ENCODE measurements at regions not wholly inside any gene's neighbourhood (a gene's known extent, or its start where the extent isn't known, plus 50 kb on each side); places are given as distances from the start of the nearest gene placed in this dataset.

- no peaks in the 10 kb centered on the region for H3K79me2 ChIP-seq (ENCODE audit: insufficient read depth, low read length)
- no peak overlapping the region for H3K27ac ChIP-seq (ENCODE audit: low read depth, low read length)
- TF ChIP-seq CTCF (IDR thresholded peaks at IDR 0.05; ENCODE audit: extremely low read depth, low read depth, low read length) = no peak
- no peaks in the 10 kb centered on the region for H3K9me3 ChIP-seq (ENCODE audit: low read depth, low read length)
- H3K4me1 ChIP-seq (ENCODE audit: insufficient read depth, low read length) = no peaks in the 10 kb centered on the region
- no peak overlapping the region for H2AFZ ChIP-seq (ENCODE audit: low read length)
- no peak overlapping the region for H3K4me2 ChIP-seq (ENCODE audit: insufficient read depth, low read length)
- no peak for DNase-seq (ENCODE audit: insufficient read length, low spot score, missing footprints)
- H3K27me3 ChIP-seq (ENCODE audit: insufficient read depth, low read length) = no peaks in the 10 kb centered on the region
- no peaks in the 10 kb centered on the region for H4K20me1 ChIP-seq (ENCODE audit: insufficient read depth, low read length)
- H3K4me3 ChIP-seq (ENCODE audit: insufficient read depth, low read length) = no peak overlapping the region
- no peaks in the 10 kb centered on the region for H3K36me3 ChIP-seq (ENCODE audit: insufficient read depth, low read length)
Observed at GRCh38 chr9:13493697-13494096, 214.2 kb upstream of the MPDZ start.

GRCh38 chr9:13491493-13492424, 212.3 kb upstream of the MPDZ start:
- Histone ChIP-seq H4K20me1 (ENCODE audit: insufficient read depth, low read length) (no peaks in the 10 kb centered on the region), H3K9me3 (ENCODE audit: low read depth, low read length) (no peaks in the 10 kb centered on the region), H2AFZ (ENCODE audit: low read length) (no peak overlapping the region), H3K36me3 (ENCODE audit: insufficient read depth, low read length) (no peaks in the 10 kb centered on the region), H3K4me1 (ENCODE audit: insufficient read depth, low read length) (no peaks in the 10 kb centered on the region), H3K27me3 (ENCODE audit: insufficient read depth, low read length) (no peaks in the 10 kb centered on the region), H3K4me2 (ENCODE audit: insufficient read depth, low read length) (no peak overlapping the region), H3K4me3 (ENCODE audit: insufficient read depth, low read length) (no peak overlapping the region), H3K79me2 (ENCODE audit: insufficient read depth, low read length) (no peaks in the 10 kb centered on the region), H3K27ac (ENCODE audit: low read depth, low read length) (no peak overlapping the region)
- no peak for DNase-seq (ENCODE audit: insufficient read length, low spot score, missing footprints)
- no peak for TF ChIP-seq CTCF (IDR thresholded peaks at IDR 0.05; ENCODE audit: extremely low read depth, low read depth, low read length)

DNA sequence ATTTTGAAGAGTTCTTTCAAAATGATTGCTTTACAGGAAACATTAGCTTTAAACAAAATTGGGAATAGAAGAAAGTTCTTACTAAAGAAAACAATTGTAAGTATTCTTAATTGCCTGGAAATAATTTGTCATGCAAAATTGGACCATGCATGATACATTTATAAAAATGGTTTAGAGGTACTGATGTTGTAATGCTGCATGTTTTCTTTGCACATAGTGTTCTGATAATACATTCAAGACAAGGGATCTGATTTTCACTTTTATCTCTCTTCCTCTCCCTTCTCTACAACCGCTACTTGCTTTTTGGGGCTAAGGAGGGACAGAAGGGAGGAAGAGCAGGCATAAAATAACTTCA, 211.6 kb upstream of the MPDZ start:
- Histone ChIP-seq H3K27ac (ENCODE audit: low read depth, low read length) (no peak overlapping the region), H3K27me3 (ENCODE audit: insufficient read depth, low read length) (no peaks in the 10 kb centered on the region), H3K4me3 (ENCODE audit: insufficient read depth, low read length) (no peak overlapping the region), H3K9me3 (ENCODE audit: low read depth, low read length) (no peaks in the 10 kb centered on the region), H4K20me1 (ENCODE audit: insufficient read depth, low read length) (no peaks in the 10 kb centered on the region), H3K4me1 (ENCODE audit: insufficient read depth, low read length) (no peaks in the 10 kb centered on the region), H3K4me2 (ENCODE audit: insufficient read depth, low read length) (no peak overlapping the region), H3K36me3 (ENCODE audit: insufficient read depth, low read length) (no peaks in the 10 kb centered on the region), H2AFZ (ENCODE audit: low read length) (no peak overlapping the region), H3K79me2 (ENCODE audit: insufficient read depth, low read length) (no peaks in the 10 kb centered on the region)
- TF ChIP-seq CTCF (IDR thresholded peaks at IDR 0.05; ENCODE audit: extremely low read depth, low read depth, low read length) = no peak
- DNase-seq (ENCODE audit: insufficient read length, low spot score, missing footprints) = no peak

GRCh38 chr9:13487936-13488335, 208.4 kb upstream of the MPDZ start:
- H3K27ac ChIP-seq (ENCODE audit: low read depth, low read length) = no peak overlapping the region
- H4K20me1 ChIP-seq (ENCODE audit: insufficient read depth, low read length) = no peaks in the 10 kb centered on the region
- no peak overlapping the region for H3K4me3 ChIP-seq (ENCODE audit: insufficient read depth, low read length)
- no peaks in the 10 kb centered on the region for H3K9me3 ChIP-seq (ENCODE audit: low read depth, low read length)
- H3K79me2 ChIP-seq (ENCODE audit: insufficient read depth, low read length) = no peaks in the 10 kb centered on the region
- TF ChIP-seq CTCF (IDR thresholded peaks at IDR 0.05; ENCODE audit: extremely low read depth, low read depth, low read length) = no peak
- H3K36me3 ChIP-seq (ENCODE audit: insufficient read depth, low read length) = no peaks in the 10 kb centered on the region
- H3K27me3 ChIP-seq (ENCODE audit: insufficient read depth, low read length) = no peaks in the 10 kb centered on the region
- DNase-seq (ENCODE audit: insufficient read length, low spot score, missing footprints) = no peak
- peaks cover 7% of the 10 kb centered on the region for H3K4me1 ChIP-seq (ENCODE audit: insufficient read depth, low read length)
- no peak overlapping the region for H2AFZ ChIP-seq (ENCODE audit: low read length)
- no peak overlapping the region for H3K4me2 ChIP-seq (ENCODE audit: insufficient read depth, low read length)

All from osteoblast (primary cell).